H7 (cell line): ENCODE measurements at regions not wholly inside any gene's neighbourhood (a gene's known extent, or its start where the extent isn't known, plus 50 kb on each side); places are given as distances from the start of the nearest gene placed in this dataset.
A peak's percentile ranks its signal among the peaks of the same experiment; 100 is the strongest.
"Not testable (repeated sequence)": the region's sequence is repeated elsewhere in the genome, so short reads cannot be mapped to it uniquely, and the experiment has no call there.

Source experiments
- DNase-seq: peaks from one replicate; pipeline ENCODE4 v3.0.0; 2012
- H3K27me3 ChIP-seq: 2 replicates; pipeline ENCODE4 v1.6.0; 2011; ENCODE audit warnings: mild to moderate bottlenecking, low read length; ENCODE audit not compliant: control insufficient read depth, insufficient read depth
- H3K36me3 ChIP-seq: replicated peaks from 2 replicates; pipeline ENCODE4 v1.5.1; 2011; ENCODE audit warnings: low read length; ENCODE audit not compliant: control insufficient read depth, insufficient read depth
- H3K4me3 ChIP-seq: 2 replicates; pipeline ENCODE4 v1.5.1; 2011; ENCODE audit warnings: low read depth, mild to moderate bottlenecking, control low read depth, low read length, moderate library complexity; ENCODE audit not compliant: insufficient read depth

DNA sequence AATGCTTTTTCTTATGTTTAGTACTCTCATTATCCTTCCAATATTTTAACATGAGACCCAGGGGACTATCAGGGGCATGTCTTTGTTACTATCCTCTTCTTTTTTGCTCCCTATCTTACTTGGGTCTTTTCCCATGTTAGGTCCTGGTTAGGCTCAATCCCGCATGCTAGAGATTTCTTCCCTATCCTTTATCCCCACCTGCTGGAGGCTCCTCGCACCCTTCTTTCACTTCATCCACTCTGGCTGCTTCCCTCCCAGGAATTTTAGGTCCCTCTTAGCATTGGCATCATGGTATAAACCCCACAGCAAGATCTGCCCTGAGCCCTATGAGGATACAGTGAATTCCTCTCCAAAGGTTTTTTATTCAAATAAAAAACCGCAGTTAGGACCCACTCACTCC, 567.3 kb downstream of the ANKRD30B start:
- not testable (repeated sequence) for DNase-seq, H3K36me3 ChIP-seq, H3K27me3 ChIP-seq, H3K4me3 ChIP-seq

- DNase-seq, H3K27me3 ChIP-seq, H3K36me3 ChIP-seq: not testable (repeated sequence)
These were observed 570.7 kb downstream of the ANKRD30B start for GRCh38 chr18:15318655-15319054.

DNA sequence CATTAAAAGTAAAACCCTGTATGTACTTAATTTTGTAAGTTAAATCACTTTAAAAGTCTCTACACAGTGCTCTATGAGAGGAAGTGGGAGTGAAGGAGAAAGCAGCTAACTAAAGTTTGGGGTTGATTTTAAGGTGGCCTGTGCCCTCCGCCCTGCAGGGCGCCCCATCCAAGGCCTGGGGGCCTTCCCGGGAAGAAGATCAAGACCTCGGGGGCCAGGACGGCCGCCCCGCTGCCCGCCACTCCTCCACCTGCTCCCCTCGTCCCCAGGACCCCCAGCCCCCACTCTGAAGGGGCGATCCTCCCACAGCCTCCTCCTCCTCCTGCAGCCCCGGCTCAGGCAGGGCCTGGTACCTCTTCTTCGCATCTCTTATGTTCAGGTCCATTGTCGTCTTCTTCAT, 581.7 kb downstream of the ANKRD30B start:
- not testable (repeated sequence) for H3K36me3 ChIP-seq, DNase-seq, H3K4me3 ChIP-seq, H3K27me3 ChIP-seq

More at GRCh38 chr18:15318655-15319054, 570.7 kb downstream of the ANKRD30B start:
- not testable (repeated sequence) for H3K4me3 ChIP-seq

DNA sequence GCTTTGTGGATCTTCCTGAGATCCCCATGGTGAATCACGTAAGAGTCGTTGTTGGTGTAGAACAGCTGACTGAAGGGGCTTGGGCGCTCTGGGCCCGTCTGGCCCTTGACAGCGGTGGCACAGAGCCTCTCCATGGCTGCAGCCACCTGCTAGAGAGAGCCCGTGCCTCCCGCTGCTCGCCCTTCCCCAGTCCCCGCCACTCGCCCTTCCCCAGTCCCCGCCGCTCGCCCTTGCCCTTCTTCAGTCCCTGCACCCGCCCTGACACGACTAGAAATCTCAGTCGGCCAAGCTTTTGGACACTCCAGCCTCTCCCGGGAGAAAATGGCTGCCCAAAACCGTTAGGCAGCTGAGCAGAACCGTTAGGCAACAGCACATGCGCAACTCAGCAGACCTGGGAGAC, 582.2 kb downstream of the ANKRD30B start:
- not testable (repeated sequence) for H3K36me3 ChIP-seq

GRCh38 chr18:15330600-15330999, 582.6 kb downstream of the ANKRD30B start:
- not testable (repeated sequence) for H3K27me3 ChIP-seq, H3K4me3 ChIP-seq, H3K36me3 ChIP-seq
- DNase-seq = peak; percentile 0

More for the DNA sequence above, 582.2 kb downstream of the ANKRD30B start:
- H3K27me3 ChIP-seq, H3K4me3 ChIP-seq, DNase-seq: not testable (repeated sequence)

GRCh38 chr18:15375671-15376070, 627.7 kb downstream of the ANKRD30B start:
- not testable (repeated sequence) for H3K4me3 ChIP-seq, H3K36me3 ChIP-seq, DNase-seq, H3K27me3 ChIP-seq

DNA sequence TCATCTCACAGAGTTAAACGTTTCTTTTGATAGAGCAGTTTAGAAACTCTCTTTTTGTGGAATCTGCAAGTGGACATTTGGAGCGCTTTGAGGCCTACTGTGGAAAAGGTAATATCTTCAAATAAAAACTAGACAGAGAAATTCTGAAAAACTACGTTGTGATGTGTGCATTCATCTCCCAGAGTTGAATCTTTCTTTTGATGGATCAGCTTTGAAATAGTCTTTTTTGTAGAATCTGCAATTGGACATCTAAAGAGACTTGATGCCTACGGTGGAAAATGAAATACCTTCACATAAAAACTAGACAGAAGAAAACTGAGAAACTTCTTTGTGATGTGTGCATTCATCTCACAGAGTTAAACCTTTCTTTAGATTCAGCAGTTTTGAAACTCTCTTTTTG, 659.9 kb downstream of the ANKRD30B start:
- H3K4me3 ChIP-seq, DNase-seq, H3K36me3 ChIP-seq, H3K27me3 ChIP-seq: not testable (repeated sequence)
